Endodermal cell (in vitro differentiated cells): ENCODE measurements at regions not wholly inside any gene's neighbourhood (a gene's known extent, or its start where the extent isn't known, plus 50 kb on each side); places are given as distances from the start of the nearest gene placed in this dataset.

Experiments used
- DNase-seq: peaks from one replicate; pipeline ENCODE4 v3.0.0-alpha.2; 2017
- H3K27ac ChIP-seq: 2 replicates; pipeline ENCODE4 v1.5.1; 2013; ENCODE audit warnings: mild to moderate bottlenecking, low read depth, low read length, moderate library complexity
- H3K27me3 ChIP-seq: 2 replicates; pipeline ENCODE4 v1.6.1; 2013; ENCODE audit warnings: mild to moderate bottlenecking, low read length, moderate library complexity; ENCODE audit not compliant: insufficient read depth, control insufficient read depth, poor library complexity, severe bottlenecking
- H3K36me3 ChIP-seq: 2 replicates; pipeline ENCODE4 v1.7.0; 2013; ENCODE audit warnings: mild to moderate bottlenecking, low read length, moderate library complexity; ENCODE audit not compliant: control insufficient read depth, insufficient read depth
- H3K4me1 ChIP-seq: one replicate; pipeline ENCODE4 v1.7.0; 2013; ENCODE audit warnings: low read length; ENCODE audit not compliant: control insufficient read depth, insufficient read depth
- H3K4me3 ChIP-seq: 2 replicates; pipeline ENCODE4 v1.5.1; 2013; ENCODE audit warnings: mild to moderate bottlenecking, low read length, moderate library complexity
- H3K9ac ChIP-seq: 2 replicates; pipeline ENCODE4 v1.6.1; 2013; ENCODE audit warnings: mild to moderate bottlenecking, low read length, moderate library complexity; ENCODE audit not compliant: poor library complexity, severe bottlenecking; ENCODE audit errors: extremely low read depth
- H3K9me3 ChIP-seq: 2 replicates; pipeline ENCODE4 v1.6.1; 2013; ENCODE audit warnings: mild to moderate bottlenecking, low read length, moderate library complexity; ENCODE audit not compliant: control insufficient read depth
- H3K27ac Mint-ChIP-seq: 2 replicates; pipeline ENCODE4 v1.8.0; 2020; ENCODE audit warnings: mixed read lengths
- H3K27me3 Mint-ChIP-seq: 2 replicates; pipeline ENCODE4 v1.8.0; 2021; ENCODE audit warnings: mild to moderate bottlenecking, mixed read lengths; ENCODE audit not compliant: insufficient read depth
- H3K36me3 Mint-ChIP-seq: 2 replicates; pipeline ENCODE4 v1.8.0; 2020; ENCODE audit warnings: low read depth, mixed read lengths
- H3K4me1 Mint-ChIP-seq: 2 replicates; pipeline ENCODE4 v1.8.0; 2020; ENCODE audit warnings: mixed read lengths
- H3K4me3 Mint-ChIP-seq: 2 replicates; pipeline ENCODE4 v1.8.0; 2020; ENCODE audit warnings: mild to moderate bottlenecking, moderate library complexity, mixed read lengths
- H3K9me3 Mint-ChIP-seq: 2 replicates; pipeline ENCODE4 v1.8.0; 2020; ENCODE audit warnings: mild to moderate bottlenecking, mixed read lengths
- CTCF ChIP-seq: fragments of 200-600 bp; sonication (generic); conservative IDR thresholded peaks from 2 replicates; pipeline ENCODE4 v1.5.0; 2021; ENCODE audit warnings: antibody characterized with exemption, mild to moderate bottlenecking
- WGBS, 2 experiments: methylation state at CpG; one replicate each; pipeline versions ENCODE4 v1.1.5 to v1.1.7; 2013; ENCODE audit warnings: missing lambda C conversion rate in 2 of 2, mixed read lengths in 1 of 2; ENCODE audit not compliant: insufficient coverage in 1 of 2, insufficient read length in 1 of 2; 5-methylcytosine and 5-hydroxymethylcytosine counted together

GRCh38 chr3:76383781-76384180, 598.4 kb upstream of the ZNF717 start:
- H3K27me3 Mint-ChIP-seq: no peaks in the 10 kb centered on the region
- no peaks in the 10 kb centered on the region for H3K4me1 Mint-ChIP-seq
- Histone ChIP-seq H3K9me3 (no peaks in the 10 kb centered on the region), H3K4me3 (no peak overlapping the region), H3K27me3 (no peaks in the 10 kb centered on the region), H3K9ac (no peak overlapping the region), H3K4me1 (no peaks in the 10 kb centered on the region), H3K27ac (no peak overlapping the region), H3K36me3 (no peaks in the 10 kb centered on the region)
- H3K36me3 Mint-ChIP-seq: no peaks in the 10 kb centered on the region
- 97 to 100% methylated on average over 2 to 6 of the region's 6 CpGs for WGBS, 2 experiments
- no peak overlapping the region for H3K27ac Mint-ChIP-seq
- peaks cover 6% of the 10 kb centered on the region for H3K9me3 Mint-ChIP-seq
- no peak overlapping the region for H3K4me3 Mint-ChIP-seq
- no peak for TF ChIP-seq CTCF
- DNase-seq: no peak

- Mint-ChIP-seq H3K27ac (no peak overlapping the region), H3K4me3 (no peak overlapping the region), H3K4me1 (no peaks in the 10 kb centered on the region), H3K36me3 (no peaks in the 10 kb centered on the region), H3K9me3 (peaks cover 6% of the 10 kb centered on the region), H3K27me3 (no peaks in the 10 kb centered on the region)
- DNase-seq: no peak
- Histone ChIP-seq H3K27ac (no peak overlapping the region), H3K36me3 (no peaks in the 10 kb centered on the region), H3K4me3 (no peak overlapping the region), H3K4me1 (no peaks in the 10 kb centered on the region), H3K9me3 (no peaks in the 10 kb centered on the region), H3K27me3 (no peaks in the 10 kb centered on the region), H3K9ac (no peak overlapping the region)
- 91% methylated on average over 2 of the region's 2 CpGs; no CpG with 5 or more reads in 1 of the 2 experiments for WGBS, 2 experiments
- no peak for TF ChIP-seq CTCF
Measured at GRCh38 chr3:76387000-76387399, 601.7 kb upstream of the ZNF717 start.

- DNase-seq: no peak
- H3K9me3 Mint-ChIP-seq: peaks cover 4% of the 10 kb centered on the region
Measured at GRCh38 chr3:76400141-76400540, 614.8 kb upstream of the ZNF717 start.

More at GRCh38 chr3:76400141-76400540, 614.8 kb upstream of the ZNF717 start:
- H3K27ac Mint-ChIP-seq: no peak overlapping the region
- no peaks in the 10 kb centered on the region for H3K4me1 ChIP-seq
- no peaks in the 10 kb centered on the region for H3K36me3 Mint-ChIP-seq
- H3K36me3 ChIP-seq: no peaks in the 10 kb centered on the region
- TF ChIP-seq CTCF: no peak
- no peaks in the 10 kb centered on the region for H3K9me3 ChIP-seq
- no peak overlapping the region for H3K9ac ChIP-seq
- no peaks in the 10 kb centered on the region for H3K27me3 Mint-ChIP-seq
- 75% methylated on average over 1 of the region's 1 CpG; no CpG with 5 or more reads in 1 of the 2 experiments for WGBS, 2 experiments
- H3K27me3 ChIP-seq: no peaks in the 10 kb centered on the region
- no peak overlapping the region for H3K4me3 ChIP-seq
- H3K4me3 Mint-ChIP-seq: no peak overlapping the region
- no peak overlapping the region for H3K27ac ChIP-seq
- no peaks in the 10 kb centered on the region for H3K4me1 Mint-ChIP-seq
